GM18505 (cell line): ENCODE measurements at regions not wholly inside any gene's neighbourhood (a gene's known extent, or its start where the extent isn't known, plus 50 kb on each side); places are given as distances from the start of the nearest gene placed in this dataset.

Experiments
- ATAC-seq: cut with Tn5 transposase; IDR thresholded peaks from one replicate; pipeline ENCODE4 v1.9.1; 2021; ENCODE audit not compliant: unreplicated experiment
- POLR2A ChIP-seq: IDR thresholded peaks from 4 replicates; pipeline ENCODE4 v1.6.1; 2011; ENCODE audit warnings: borderline replicate concordance; ENCODE audit not compliant: insufficient read depth, insufficient read length; ENCODE audit errors: extremely low read depth

DNA sequence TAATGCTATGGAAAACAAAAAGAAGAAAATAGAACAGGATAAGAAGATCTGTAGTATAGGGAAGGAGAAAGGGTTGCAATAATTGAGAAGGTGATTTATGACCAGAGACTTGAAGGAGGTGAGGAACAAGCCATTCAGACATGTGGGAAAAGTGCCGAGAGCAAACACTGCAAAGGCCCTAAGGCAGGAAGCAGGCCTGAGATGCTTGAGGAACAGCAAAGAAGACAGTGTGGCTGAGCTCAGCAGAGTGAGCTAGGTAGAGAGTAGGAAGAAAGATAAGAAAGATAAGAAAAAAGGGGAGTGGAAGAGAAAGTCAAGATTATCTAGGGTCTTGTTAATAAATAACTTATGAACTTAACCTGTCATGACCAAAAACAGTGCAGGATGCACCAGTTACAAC lies 671.8 kb downstream of the RPS29 start:
- no peak for TF ChIP-seq POLR2A
- ATAC-seq: no peak

DNA sequence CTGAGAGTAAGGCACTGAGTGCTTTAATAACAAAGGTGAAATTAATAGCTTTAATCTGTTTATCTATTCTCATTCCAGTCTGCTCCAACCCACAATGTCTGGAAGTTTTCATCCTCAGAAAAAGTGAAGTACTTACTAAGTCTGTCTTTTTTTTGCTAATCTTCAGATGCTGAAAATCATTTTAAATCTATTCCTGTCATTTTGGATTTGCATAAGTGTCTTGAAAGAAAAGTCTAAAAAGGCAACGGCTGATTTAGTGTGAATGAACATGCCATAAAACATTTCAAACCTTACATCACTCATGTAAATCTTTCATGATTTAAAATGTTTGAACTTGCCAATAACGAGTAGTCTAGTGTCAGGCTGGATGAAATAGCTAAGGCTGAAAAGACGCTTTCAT lies 685.6 kb downstream of the RPS29 start:
- no peak for TF ChIP-seq POLR2A
- no peak for ATAC-seq

DNA sequence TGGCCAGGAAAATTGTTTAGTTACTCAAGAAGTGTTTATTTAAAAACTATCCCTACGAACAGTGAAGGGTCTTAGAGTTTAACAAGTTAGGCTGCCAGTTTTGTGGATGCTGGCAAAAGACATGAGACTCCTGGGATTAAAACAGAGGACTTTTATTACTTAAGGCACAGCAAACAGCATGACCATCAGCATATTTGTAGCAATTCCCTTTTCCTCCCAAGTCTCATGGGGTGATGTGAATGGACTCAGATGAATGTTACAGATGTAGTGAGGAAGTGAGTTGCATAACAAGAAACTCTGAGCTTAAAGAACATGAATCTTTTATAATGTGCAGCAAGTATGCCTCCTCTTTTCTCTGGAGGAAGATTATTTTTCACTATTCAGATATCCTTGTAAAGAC lies 695.8 kb downstream of the RPS29 start:
- ATAC-seq: no peak
- no peak for TF ChIP-seq POLR2A

DNA sequence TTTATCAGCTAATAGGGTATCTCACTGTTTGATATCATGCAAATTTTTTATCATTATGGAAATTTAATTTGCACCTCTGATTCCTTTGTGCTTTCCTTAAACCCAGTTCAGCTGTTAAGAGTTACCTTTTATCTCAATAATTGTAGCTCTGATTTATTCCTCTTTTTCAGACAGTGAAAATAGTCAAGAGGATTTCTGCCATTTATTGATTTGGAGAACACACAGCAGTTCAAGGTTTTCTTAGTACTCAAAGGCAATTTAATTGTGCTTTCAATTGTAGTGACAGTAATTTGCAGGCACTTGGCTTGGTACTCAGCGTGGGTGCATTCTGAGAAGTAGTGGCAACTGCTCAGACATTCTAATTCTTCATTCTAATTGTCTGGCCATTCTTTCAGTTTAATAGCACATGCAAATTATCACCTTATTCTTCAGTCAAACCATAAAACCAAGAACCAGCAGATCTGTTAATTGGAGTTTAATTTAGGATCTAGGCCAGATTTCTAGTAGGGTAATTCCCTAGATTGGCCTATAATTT lies 709.3 kb downstream of the RPS29 start:
- no peak for ATAC-seq
- TF ChIP-seq POLR2A: no peak

DNA sequence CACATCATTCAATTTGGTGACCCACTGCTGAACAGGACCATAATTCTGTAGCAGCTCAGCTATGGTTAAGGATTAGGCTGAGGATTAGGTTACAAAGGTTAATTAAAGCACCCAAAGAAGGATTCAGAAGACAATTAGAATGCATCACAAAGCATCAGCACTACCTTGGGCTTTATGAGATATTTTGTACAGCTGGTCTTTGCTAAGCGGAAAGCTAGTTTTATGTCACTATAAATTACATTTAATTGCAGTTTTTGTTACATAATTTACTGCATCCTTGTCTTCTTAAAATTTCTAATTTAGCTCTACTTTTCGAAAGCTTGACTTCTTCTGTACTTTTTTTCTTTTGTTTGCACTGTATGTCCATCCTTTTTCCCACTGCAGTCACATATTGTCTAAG lies 711.5 kb downstream of the RPS29 start:
- ATAC-seq: no peak
- TF ChIP-seq POLR2A: no peak

DNA sequence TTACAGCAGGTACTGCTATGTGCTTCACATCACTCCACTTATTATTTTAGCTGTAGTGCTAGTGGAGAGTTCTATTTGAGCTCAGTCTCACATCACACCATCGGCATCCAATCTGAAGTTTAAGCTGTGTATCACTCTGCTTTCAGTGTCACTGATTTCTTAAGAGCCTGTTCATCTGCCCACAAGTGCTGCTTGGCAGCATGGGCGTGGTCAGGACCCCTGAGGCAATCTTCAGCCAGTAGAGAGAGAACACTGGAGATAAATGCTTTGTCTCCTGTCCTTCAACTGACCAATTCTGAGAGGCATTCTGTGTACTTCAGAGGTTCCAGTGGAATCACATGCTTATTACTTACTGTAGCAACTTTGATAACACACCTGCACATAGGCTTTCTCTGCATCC lies 728.8 kb downstream of the RPS29 start:
- TF ChIP-seq POLR2A: no peak
- no peak for ATAC-seq

DNA sequence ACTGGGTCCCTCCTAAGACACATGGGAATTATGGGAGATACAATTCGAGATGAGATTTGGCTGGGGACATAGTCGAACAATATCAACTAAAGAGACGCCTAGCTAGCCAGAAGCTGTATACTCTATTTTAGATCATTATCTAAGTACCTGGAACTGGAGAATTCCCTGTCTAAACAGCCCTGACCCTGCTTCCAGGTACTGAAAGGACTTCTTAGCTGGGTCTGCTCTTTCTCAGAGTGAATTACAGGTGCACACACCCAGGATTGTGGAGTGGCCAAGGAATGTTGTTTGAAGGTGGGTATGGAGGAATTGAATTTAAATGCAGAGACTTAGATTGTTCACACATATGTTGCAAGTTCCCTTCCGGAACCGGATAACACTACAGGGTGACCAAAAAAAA lies 733.0 kb downstream of the RPS29 start:
- no peak for ATAC-seq
- TF ChIP-seq POLR2A: no peak

DNA sequence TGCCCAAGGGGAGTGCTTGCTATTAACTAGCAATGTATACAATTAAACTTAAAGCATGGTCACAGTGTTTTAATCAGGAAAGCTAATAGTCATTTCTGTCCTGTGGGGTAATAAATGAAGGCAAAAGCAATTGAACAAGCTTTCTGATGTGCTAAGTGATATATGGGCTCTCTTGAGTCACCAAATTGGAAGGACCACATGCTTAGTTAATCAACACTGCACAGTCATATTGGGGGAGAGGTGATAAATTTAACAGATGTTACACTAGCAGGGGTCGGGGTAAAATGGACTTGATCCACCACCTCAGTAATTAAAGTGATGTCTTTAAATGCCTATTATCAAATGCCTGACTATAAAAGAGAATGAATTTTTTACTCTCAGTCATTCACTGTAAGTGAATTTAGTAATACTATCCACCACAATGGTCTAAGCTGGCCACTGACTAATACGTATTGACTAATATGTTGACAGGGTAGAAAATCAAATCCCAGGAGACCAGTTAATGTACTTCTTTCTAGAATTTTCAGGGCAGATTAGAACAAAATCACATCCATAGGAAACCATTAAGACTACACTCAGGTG lies 736.3 kb downstream of the RPS29 start:
- no peak for ATAC-seq
- no peak for TF ChIP-seq POLR2A

DNA sequence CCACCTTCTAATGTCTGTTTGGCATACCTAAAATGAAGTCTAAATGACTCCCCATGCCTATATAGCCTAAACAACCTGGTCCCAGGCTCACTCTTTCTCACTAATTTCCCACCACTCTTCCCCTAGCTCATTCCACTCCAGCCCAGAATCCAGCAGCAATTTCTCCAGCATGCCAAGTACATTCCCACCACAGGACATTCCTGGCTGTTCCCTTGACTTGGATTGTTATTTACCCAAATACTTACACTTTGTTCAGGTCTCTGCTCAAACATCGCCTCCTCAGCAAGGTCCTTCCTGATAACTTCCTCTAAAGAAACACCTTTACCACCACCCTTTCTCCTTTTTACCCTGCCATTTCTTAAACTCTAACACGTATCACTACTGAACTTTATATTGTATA lies 743.4 kb downstream of the RPS29 start:
- no peak for ATAC-seq
- TF ChIP-seq POLR2A: no peak

DNA sequence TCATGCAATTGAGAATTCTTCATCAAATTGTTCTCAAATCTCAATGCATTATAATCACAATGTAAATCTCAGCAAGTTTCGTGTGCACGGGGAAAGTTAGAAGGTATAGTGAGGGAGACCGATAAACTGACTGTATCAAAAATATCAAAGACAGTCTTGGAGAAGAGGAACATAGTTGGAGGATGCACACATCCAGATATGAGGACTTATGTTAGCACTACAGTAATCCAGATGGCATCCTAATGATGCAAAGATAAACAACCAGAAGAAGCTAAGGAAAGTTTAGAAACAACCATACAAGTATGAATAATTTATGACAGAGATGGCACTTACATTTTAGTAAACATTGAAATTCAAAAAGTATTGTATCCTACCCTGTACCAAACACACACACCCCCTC lies 760.1 kb downstream of the RPS29 start:
- TF ChIP-seq POLR2A: no peak
- no peak for ATAC-seq

DNA sequence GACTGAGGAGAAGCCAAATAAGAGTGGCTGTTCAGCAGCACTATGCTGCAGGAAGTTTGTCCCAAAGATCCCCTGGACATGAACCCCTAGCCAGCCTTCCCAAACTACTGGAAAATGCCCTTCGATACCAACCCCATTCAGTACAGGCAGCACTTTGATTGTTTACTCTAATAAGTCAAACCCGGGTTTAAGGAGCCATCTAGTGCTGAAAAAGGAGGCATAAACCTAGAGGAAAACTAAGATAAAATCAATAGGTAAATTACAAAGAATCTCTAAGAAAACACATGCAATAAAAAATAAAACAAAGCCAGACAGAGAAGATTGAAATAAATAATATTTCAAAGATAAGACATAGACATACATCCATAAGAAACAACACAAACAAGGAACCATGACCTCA lies 771.6 kb downstream of the RPS29 start:
- no peak for ATAC-seq
- no peak for TF ChIP-seq POLR2A

DNA sequence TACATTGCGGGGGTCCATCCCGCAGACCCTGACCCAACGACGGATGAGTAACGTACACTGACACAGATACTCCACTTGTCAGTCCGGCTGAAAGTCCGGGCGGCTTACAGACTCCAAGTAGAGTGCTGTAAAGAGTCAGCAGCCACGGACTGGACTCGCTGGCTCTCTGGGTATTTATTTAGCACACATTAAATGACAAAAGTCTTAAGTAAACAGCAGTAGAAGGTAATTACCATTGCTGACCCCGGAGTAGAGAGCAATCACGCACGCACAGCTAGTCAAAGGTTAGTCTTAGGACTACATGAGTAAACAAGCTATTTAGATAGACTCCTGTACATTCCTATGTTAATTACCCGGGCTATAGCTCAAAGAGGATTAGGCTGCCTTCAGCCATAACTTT lies 780.9 kb downstream of the RPS29 start:
- ATAC-seq: no peak
- no peak for TF ChIP-seq POLR2A

DNA sequence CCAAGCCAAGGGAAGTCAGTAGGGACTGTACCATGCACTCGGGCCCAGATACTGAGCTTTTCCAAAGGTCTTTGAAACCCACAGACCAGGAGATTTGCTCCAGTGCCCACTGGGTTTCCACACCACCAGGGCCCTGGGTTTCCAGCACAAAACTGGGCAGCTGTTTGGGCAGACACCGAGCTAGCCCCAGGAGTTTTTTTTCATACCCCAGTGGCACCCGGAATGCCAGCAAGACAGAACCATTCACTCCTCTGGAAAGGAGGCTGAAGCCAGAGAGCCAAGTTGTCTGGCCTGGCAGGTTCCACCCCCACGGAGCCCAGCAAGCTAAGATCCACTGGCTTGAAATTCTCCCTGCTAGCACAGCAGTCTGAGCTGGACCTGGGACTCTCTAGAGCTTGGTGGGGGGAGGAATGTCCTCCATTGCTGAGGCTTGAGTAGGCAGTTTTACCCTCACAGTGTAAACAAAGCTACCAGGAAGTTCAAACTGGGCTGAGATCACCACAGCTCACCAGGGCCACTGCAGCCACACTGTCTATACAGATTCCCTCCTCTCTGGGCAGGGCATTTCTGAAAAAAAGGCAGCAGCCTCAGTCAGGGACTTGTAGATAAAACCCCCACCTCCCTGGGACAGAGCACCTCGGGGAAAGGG lies 793.7 kb downstream of the RPS29 start:
- no peak for ATAC-seq
- no peak for TF ChIP-seq POLR2A

DNA sequence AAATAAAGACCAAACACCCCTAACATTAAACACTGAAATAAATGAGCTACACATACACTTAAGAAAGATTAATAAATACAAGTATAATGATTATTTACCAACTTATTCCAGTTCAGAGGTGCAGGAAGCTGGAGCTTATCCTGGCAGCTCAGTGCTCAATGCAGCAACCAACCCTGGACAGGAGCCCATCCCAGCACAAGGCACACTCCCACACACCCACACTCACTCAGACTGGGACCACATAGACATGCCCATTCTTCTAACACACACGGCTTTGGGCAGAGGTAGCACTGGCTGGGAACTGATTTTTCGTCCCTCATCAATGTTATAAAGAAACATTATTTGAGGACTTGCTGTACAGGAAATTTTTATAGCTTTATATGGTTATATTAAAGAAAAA lies 797.4 kb downstream of the RPS29 start:
- no peak for ATAC-seq
- no peak for TF ChIP-seq POLR2A
